Epithelial cell of esophagus (primary cell): ENCODE measurements at regions not wholly inside any gene's neighbourhood (a gene's known extent, or its start where the extent isn't known, plus 50 kb on each side); places are given as distances from the start of the nearest gene placed in this dataset.
A peak's percentile ranks its signal among the peaks of the same experiment; 100 is the strongest.

Experiments used
- DNase-seq: peaks from one replicate; pipeline ENCODE4 v3.0.0; 2010; ENCODE audit warnings: low read depth
- H3K4me3 ChIP-seq: 2 replicates; pipeline ENCODE4 v1.5.1; 2011; ENCODE audit warnings: mild to moderate bottlenecking, low read length, control low read depth
- TF ChIP-seq, protein P1 (sequence below): IDR thresholded peaks from 2 replicates; pipeline ENCODE4 v1.5.1; 2011; ENCODE audit warnings: low read depth, mild to moderate bottlenecking, low read length, control low read depth, inconsistent platforms; ENCODE audit not compliant: insufficient read depth; ENCODE audit errors: missing control alignments

DNA sequence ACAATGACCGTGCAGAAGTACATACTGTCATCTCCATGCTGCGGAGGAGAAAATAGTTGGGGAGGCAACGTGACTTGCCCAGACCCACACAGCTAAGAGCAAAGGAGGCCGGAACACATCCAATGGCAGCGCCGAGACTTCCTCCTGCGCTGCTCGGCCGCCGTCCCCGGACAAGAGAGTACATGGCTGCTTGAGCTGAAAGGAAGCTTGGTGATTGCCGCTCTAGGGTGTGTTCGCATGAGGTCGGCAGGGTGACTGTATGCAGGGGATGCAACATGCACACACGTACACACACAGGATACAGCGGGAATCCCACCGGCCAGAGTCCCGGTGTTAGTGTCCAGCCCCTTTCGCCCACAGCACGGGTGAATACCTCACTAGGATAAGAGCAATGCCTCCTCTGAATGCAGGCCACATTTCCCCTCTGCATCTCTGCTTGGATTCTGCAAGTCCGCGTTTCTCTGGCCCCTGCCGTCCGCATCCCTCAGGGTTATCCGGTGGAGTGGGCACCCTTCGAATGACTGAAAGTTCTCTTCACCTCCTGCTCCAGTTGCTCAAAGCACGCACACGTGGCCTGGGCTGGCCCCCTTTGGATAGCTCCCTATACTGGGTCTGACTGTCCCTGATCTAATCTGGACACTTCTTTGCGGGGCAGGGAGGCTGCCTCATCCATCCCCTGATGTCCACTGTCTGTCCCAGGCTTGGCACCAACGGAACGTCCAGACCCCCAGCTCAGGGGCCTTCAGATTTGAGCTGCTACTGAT lies 78.8 kb downstream of the GSC start:
- no peak for DNase-seq
- no peak overlapping the region for H3K4me3 ChIP-seq
- TF ChIP-seq, protein P1, sequence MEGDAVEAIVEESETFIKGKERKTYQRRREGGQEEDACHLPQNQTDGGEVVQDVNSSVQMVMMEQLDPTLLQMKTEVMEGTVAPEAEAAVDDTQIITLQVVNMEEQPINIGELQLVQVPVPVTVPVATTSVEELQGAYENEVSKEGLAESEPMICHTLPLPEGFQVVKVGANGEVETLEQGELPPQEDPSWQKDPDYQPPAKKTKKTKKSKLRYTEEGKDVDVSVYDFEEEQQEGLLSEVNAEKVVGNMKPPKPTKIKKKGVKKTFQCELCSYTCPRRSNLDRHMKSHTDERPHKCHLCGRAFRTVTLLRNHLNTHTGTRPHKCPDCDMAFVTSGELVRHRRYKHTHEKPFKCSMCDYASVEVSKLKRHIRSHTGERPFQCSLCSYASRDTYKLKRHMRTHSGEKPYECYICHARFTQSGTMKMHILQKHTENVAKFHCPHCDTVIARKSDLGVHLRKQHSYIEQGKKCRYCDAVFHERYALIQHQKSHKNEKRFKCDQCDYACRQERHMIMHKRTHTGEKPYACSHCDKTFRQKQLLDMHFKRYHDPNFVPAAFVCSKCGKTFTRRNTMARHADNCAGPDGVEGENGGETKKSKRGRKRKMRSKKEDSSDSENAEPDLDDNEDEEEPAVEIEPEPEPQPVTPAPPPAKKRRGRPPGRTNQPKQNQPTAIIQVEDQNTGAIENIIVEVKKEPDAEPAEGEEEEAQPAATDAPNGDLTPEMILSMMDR: no peak

DNA sequence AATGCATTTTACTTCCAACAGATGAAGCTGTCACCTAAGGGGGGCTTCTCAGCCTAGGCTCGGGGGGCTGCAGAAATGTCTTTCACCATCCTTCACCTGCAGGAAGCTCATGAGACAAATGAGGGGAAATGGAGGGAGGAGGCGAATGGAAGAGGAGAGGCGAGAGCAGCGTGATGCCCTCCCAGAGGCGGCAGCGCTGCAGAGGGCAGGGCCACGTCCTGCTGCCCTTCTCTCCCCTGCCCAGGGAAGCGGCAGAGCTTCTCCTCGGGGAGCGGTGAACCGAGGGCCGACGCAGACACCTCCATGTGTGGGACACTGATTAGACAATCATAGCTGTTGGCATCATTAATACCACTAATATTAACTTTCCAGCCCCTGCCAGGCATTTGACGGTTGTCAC lies 78.3 kb downstream of the SERPINA3 start:
- H3K4me3 ChIP-seq: no peak overlapping the region
- DNase-seq: no peak
- TF ChIP-seq, protein P1: no peak

DNA sequence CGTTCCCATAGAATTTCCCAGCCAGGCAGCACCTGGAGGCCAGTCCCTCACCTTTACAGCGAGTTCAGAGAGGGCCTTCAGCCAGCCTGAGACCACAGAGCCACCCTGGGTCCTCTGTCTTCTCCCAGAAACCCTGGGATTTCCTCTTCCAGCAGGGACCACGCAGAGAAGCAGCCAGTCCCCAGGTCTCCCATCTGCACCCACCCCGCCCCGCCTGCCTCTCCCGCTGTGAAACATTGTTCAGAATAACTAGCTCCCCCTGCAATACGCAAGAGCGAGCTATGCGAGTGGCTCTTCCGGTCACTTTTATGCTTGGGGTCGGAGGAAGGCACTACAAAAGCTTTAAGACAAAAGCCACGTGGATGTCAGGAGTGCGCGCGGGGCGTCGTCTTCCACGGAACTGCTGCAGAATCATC lies 77.8 kb downstream of the SERPINA3 start:
- TF ChIP-seq, protein P1: no peak
- no peak overlapping the region for H3K4me3 ChIP-seq
- DNase-seq: no peak

DNA sequence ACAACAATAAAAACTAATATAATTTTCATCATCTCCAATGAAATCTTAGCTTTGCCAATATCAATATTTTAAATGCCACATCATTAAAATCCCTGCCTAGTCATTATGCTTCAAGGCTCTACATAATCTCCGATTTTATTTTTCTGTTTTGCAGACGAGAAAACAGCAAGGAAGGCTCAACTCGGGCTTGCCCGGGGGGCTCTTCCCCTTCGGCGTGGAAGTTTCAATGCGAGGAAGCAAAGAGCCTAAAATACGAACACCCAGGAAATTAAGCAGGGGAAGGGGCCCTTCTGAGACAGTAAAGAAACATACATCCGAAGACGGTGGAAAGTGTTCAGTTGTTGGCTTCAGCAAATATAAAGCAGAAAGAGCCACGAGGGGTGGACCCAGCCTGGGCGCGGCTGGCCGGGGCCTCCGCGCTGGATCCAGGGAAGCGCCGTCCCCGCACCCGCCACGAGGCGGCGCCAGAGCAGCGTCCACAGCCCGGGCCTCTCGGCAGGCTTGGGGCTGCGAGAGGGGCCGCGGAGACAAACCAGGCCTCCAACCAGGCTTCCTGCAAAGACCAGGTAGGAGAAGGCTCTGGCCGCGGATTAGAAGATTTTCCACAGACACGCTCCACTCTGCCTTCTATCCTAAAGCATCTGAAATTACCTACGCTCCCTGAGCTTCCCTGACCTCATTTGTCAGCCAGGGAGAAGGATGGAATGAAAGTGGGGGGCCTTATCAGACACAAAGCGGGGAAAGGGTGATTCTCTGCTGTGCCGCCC lies 77.2 kb downstream of the SERPINA3 start:
- TF ChIP-seq, protein P1: peak; percentile 63
- H3K4me3 ChIP-seq: no peak overlapping the region
- peak; percentile 14 for DNase-seq

DNA sequence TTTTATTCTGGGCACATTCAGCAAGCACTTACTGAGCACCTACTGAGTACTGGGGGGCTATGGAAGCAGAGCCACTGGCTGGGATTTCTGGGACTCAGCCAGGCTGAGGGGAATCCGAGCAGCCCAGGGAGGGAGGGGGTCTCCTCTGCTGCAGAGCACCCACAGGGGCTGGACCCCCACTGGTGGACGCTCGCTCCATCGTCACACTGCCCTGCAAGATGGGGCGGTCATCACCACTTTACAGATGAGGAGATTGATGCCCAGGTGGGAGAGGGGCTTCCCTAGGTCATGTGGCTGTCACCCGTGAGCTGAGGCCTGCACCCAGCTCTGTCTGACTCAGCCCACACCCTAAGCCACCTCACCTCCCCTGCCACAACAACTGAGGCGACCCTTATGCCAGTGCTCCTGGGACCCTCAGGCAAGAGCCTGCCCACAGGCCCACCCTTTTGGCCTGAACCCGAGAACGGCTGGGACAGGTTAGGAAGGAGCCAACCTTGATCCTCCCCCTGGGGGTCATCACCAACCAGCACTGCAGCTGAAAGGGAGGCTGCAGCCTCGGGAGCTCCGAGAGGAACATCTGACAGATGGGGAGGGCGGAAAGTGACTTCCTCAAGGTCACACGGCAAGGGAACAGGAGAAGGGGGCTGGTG lies 74.4 kb downstream of the SERPINA3 start:
- TF ChIP-seq, protein P1: no peak
- DNase-seq: no peak
- no peak overlapping the region for H3K4me3 ChIP-seq

DNA sequence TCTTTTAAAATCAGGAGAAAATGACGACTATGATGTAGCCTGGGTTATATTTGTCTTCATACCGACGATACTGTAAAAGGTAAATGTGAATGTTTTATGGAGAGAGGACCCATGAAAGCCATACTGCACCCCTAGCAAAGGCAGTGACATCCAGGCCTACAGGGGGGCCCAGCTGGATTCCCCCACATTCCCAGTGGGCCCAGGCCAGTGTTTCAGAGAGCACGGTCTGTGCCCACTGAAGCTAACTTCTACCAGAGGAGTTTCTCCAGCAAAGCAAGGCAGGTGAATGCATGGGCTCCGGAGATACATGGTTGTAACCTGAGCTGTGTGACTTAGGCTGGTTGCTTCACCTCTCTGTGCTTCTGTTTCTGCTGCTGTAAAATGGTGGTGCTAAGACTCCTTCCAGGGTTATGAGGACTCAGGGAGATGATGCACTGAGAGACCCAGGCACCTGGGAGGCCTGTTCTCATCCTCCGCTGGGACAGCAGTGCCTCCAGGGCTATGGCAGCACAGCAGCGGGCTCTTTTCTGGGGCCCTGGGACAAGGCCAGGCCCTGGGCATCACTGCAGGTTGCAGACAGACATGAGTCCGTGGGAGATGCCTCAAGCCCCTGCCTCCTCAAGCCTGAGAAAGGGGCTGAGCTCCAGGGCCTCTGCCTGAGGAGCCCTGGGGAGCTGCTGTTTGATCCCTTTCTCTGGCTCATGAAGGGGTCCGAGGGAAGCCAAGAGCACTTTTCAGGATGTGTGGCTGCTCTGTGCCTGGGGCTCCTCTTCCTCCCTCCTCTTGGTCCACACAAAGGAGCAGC lies 73.7 kb downstream of the SERPINA3 start:
- TF ChIP-seq, protein P1: no peak
- no peak overlapping the region for H3K4me3 ChIP-seq
- DNase-seq: no peak
